K562 (cell line): ENCODE measurements at regions not wholly inside any gene's neighbourhood (a gene's known extent, or its start where the extent isn't known, plus 50 kb on each side); places are given as distances from the start of the nearest gene placed in this dataset.

Experiments
- CLOCK ChIP-seq: fragments of 250-450 bp; sonication (Bioruptor Pico); IDR thresholded peaks from 2 replicates; pipeline ENCODE4 v1.4.0; 2020; ENCODE audit warnings: mild to moderate bottlenecking, moderate library complexity, borderline replicate concordance
- HES1 ChIP-seq: fragments of 450-650 bp; IDR thresholded peaks from 2 replicates; pipeline ENCODE4 v1.6.1; 2016; ENCODE audit warnings: low read depth, mild to moderate bottlenecking, moderate library complexity
- HIVEP1 ChIP-seq: fragments of 250-450 bp; sonication (Bioruptor Pico); IDR thresholded peaks from 2 replicates; pipeline ENCODE4 v1.4.0; 2020; ENCODE audit warnings: mild to moderate bottlenecking
- NFXL1 ChIP-seq: fragments of 450-650 bp; formaldehyde crosslinking; IDR thresholded peaks from 2 replicates; pipeline ENCODE4 v1.4.0; 2021; ENCODE audit warnings: mild to moderate bottlenecking
- SRSF7 ChIP-seq: fragments of 200-400 bp; formaldehyde crosslinking; optimal IDR thresholded peaks from 2 replicates; pipeline ENCODE3; 2017; ENCODE audit warnings: mild to moderate bottlenecking, low read depth, low read length
- TRIM24 ChIP-seq, 2 experiments: fragments of 450-650 bp; IDR thresholded peaks; 2 replicates each; pipeline ENCODE4 v1.6.1; 2016
- ZBTB26 ChIP-seq: fragments of 450-650 bp; formaldehyde crosslinking; IDR thresholded peaks from 2 replicates; pipeline ENCODE4 v1.4.0; 2022; ENCODE audit warnings: missing genetic modification characterization
- ZNF224 ChIP-seq: sonication (generic); formaldehyde crosslinking; IDR thresholded peaks from 2 replicates; pipeline ENCODE4 v1.8.0; 2022; ENCODE audit warnings: mild to moderate bottlenecking, missing genetic modification reagents

GRCh38 chr11:91997226-91997625, 227.4 kb upstream of the FAT3 start (continued):
- no peak for TF ChIP-seq ZBTB26
- no peak for TF ChIP-seq TRIM24 (IDR thresholded peaks at IDR 0.05)
- no peak for TF ChIP-seq NFXL1
- no peak for TF ChIP-seq ZNF224 (CRISPR knock-in tag)
- TF ChIP-seq CLOCK (CRISPR knock-in tag), result no peak
- TF ChIP-seq HES1, result no peak
- no peak for TF ChIP-seq HIVEP1 (CRISPR knock-in tag)
- no peak for TF ChIP-seq SRSF7
- TF ChIP-seq, all 486 proteins: peak for 0
